Astrocyte (in vitro differentiated cells and primary cell): ENCODE measurements at regions not wholly inside any gene's neighbourhood (a gene's known extent, or its start where the extent isn't known, plus 50 kb on each side); places are given as distances from the start of the nearest gene placed in this dataset.

Experiments
- DNase-seq: peaks from one replicate; pipeline ENCODE4 v3.0.0-alpha.2; 2010; ENCODE audit warnings: low read depth
- FAIRE-seq: peaks from 2 replicates; lab custom pipeline; 2011; peaks lifted over from hg19 to GRCh38; lab: Jason Lieb, UNC
- H2AFZ ChIP-seq: 2 replicates; pipeline ENCODE4 v1.6.0; 2012; ENCODE audit warnings: low read depth, low read length, inconsistent platforms
- H3K27ac ChIP-seq: 2 replicates; pipeline ENCODE4 v1.5.1; 2011; ENCODE audit warnings: low read depth, low read length, inconsistent platforms
- H3K27me3 ChIP-seq: 2 replicates; pipeline ENCODE4 v1.6.0; 2011; ENCODE audit warnings: low read length, inconsistent platforms; ENCODE audit not compliant: insufficient read depth
- H3K36me3 ChIP-seq: 2 replicates; pipeline ENCODE4 v1.5.1; 2011; ENCODE audit warnings: low read length, inconsistent platforms; ENCODE audit not compliant: insufficient read depth
- H3K4me1 ChIP-seq: 2 replicates; pipeline ENCODE4 v1.5.1; 2011; ENCODE audit warnings: low read length, inconsistent platforms; ENCODE audit not compliant: insufficient read depth
- H3K4me2 ChIP-seq: 2 replicates; pipeline ENCODE4 v1.6.0; 2012; ENCODE audit warnings: low read length, inconsistent platforms
- H3K4me3 ChIP-seq: 2 replicates; pipeline ENCODE4 v1.5.1; 2011; ENCODE audit warnings: low read depth, mild to moderate bottlenecking, low read length, inconsistent platforms; ENCODE audit not compliant: insufficient read depth
- H3K79me2 ChIP-seq: 2 replicates; pipeline ENCODE4 v1.6.0; 2012; ENCODE audit warnings: mild to moderate bottlenecking, low read length, inconsistent platforms; ENCODE audit not compliant: insufficient read depth
- H3K9ac ChIP-seq: 2 replicates; pipeline ENCODE4 v1.6.0; 2012; ENCODE audit warnings: mild to moderate bottlenecking, low read length, inconsistent platforms
- H3K9me3 ChIP-seq: 2 replicates; pipeline ENCODE4 v1.5.1; 2012; ENCODE audit warnings: low read depth, mild to moderate bottlenecking, low read length, inconsistent platforms; ENCODE audit not compliant: insufficient read depth
- H4K20me1 ChIP-seq: 2 replicates; pipeline ENCODE4 v1.6.0; 2012; ENCODE audit warnings: low read length, inconsistent platforms; ENCODE audit not compliant: insufficient read depth
- H3K27ac Mint-ChIP-seq: one replicate; pipeline ENCODE4 v1.8.0; 2021; ENCODE audit warnings: mild to moderate bottlenecking, mixed read lengths; ENCODE audit not compliant: unreplicated experiment
- H3K27me3 Mint-ChIP-seq: one replicate; pipeline ENCODE4 v1.8.0; 2021; ENCODE audit warnings: low read depth, mixed read lengths; ENCODE audit not compliant: unreplicated experiment
- H3K36me3 Mint-ChIP-seq: one replicate; pipeline ENCODE4 v1.8.0; 2021; ENCODE audit warnings: low read depth, mixed read lengths; ENCODE audit not compliant: unreplicated experiment
- H3K4me1 Mint-ChIP-seq: one replicate; pipeline ENCODE4 v1.8.0; 2021; ENCODE audit warnings: low read depth, mixed read lengths; ENCODE audit not compliant: unreplicated experiment
- H3K4me3 Mint-ChIP-seq: one replicate; pipeline ENCODE4 v1.8.0; 2021; ENCODE audit warnings: mild to moderate bottlenecking, moderate library complexity, mixed read lengths; ENCODE audit not compliant: unreplicated experiment
- H3K9me3 Mint-ChIP-seq: one replicate; pipeline ENCODE4 v1.8.0; 2021; ENCODE audit warnings: mild to moderate bottlenecking, mixed read lengths; ENCODE audit not compliant: unreplicated experiment
- EZH2 ChIP-seq: IDR thresholded peaks from 2 replicates; pipeline ENCODE4 v1.6.1; 2012; ENCODE audit warnings: mild to moderate bottlenecking, low read length, inconsistent platforms; ENCODE audit not compliant: insufficient read depth
- TF ChIP-seq, protein P1 (sequence below): IDR thresholded peaks from 2 replicates; pipeline ENCODE4 v1.5.1; 2011; ENCODE audit warnings: low read depth, mild to moderate bottlenecking, inconsistent platforms, low read length, moderate library complexity; ENCODE audit not compliant: insufficient read depth

DNA sequence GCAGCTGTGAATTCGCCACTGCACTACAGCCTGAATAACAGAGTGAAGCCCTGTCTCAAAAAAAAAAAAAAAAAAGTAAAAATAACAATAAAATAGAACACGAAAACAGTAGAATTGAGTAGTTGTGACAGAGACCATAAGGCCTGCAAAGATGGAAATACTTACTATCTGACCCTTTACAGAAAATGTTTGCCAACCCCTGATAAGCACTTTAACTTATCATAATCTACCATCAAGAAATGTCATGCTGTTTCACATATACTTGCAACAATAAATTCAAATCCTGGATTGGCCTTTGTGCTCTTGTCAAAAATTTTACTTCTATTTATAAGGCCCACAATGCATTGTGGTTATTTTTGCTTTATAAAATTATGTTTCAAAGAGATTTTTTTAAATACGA lies 75.5 kb downstream of the ING2 start:
- Mint-ChIP-seq H3K4me1 (peaks cover 7% of the 10 kb centered on the region), H3K27me3 (no peaks in the 10 kb centered on the region), H3K27ac (no peak overlapping the region), H3K4me3 (no peak overlapping the region), H3K36me3 (no peaks in the 10 kb centered on the region), H3K9me3 (no peaks in the 10 kb centered on the region)
- H3K27me3 ChIP-seq: no peaks in the 10 kb centered on the region
- no peaks in the 10 kb centered on the region for H4K20me1 ChIP-seq
- H3K4me2 ChIP-seq: no peak overlapping the region
- H2AFZ ChIP-seq: no peak overlapping the region
- H3K4me3 ChIP-seq: no peak overlapping the region
- no peak overlapping the region for H3K27ac ChIP-seq
- DNase-seq (no peak), FAIRE-seq (no peak)
- no peaks in the 10 kb centered on the region for H3K9me3 ChIP-seq
- no peaks in the 10 kb centered on the region for H3K4me1 ChIP-seq
- no peak overlapping the region for H3K9ac ChIP-seq
- no peaks in the 10 kb centered on the region for H3K36me3 ChIP-seq
- TF ChIP-seq, protein P1, sequence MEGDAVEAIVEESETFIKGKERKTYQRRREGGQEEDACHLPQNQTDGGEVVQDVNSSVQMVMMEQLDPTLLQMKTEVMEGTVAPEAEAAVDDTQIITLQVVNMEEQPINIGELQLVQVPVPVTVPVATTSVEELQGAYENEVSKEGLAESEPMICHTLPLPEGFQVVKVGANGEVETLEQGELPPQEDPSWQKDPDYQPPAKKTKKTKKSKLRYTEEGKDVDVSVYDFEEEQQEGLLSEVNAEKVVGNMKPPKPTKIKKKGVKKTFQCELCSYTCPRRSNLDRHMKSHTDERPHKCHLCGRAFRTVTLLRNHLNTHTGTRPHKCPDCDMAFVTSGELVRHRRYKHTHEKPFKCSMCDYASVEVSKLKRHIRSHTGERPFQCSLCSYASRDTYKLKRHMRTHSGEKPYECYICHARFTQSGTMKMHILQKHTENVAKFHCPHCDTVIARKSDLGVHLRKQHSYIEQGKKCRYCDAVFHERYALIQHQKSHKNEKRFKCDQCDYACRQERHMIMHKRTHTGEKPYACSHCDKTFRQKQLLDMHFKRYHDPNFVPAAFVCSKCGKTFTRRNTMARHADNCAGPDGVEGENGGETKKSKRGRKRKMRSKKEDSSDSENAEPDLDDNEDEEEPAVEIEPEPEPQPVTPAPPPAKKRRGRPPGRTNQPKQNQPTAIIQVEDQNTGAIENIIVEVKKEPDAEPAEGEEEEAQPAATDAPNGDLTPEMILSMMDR: no peak
- no peak for TF ChIP-seq EZH2
- no peaks in the 10 kb centered on the region for H3K79me2 ChIP-seq

DNA sequence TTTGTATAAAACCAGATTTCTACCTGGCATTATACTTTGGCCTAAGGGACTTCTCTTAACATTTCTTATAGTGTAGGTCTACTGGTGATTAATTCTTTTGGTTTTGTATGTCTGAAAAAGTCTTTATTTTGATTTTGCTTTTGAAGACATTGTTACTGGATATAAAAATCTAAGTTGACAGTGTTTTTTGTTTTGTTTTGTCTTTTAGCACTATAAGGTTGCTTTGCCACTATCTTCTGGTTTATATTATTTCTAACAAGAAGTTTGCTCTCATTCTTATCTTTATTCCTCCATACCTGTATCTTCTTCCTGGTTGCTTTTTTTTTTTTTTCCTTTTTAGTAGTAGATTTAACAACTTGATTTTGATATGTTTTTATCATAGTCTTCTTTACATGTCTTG lies 76.0 kb downstream of the ING2 start:
- Histone ChIP-seq H3K27ac (no peak overlapping the region), H3K4me1 (no peaks in the 10 kb centered on the region), H2AFZ (no peak overlapping the region), H3K4me3 (no peak overlapping the region), H3K79me2 (no peaks in the 10 kb centered on the region), H3K36me3 (no peaks in the 10 kb centered on the region), H3K27me3 (no peaks in the 10 kb centered on the region), H3K9me3 (no peaks in the 10 kb centered on the region), H3K9ac (no peak overlapping the region), H3K4me2 (no peak overlapping the region), H4K20me1 (no peaks in the 10 kb centered on the region)
- H3K27me3 Mint-ChIP-seq: no peaks in the 10 kb centered on the region
- no peak overlapping the region for H3K27ac Mint-ChIP-seq
- no peaks in the 10 kb centered on the region for H3K36me3 Mint-ChIP-seq
- no peak for FAIRE-seq
- H3K4me3 Mint-ChIP-seq: no peak overlapping the region
- DNase-seq: no peak
- TF ChIP-seq EZH2: no peak
- TF ChIP-seq, protein P1: no peak
- no peaks in the 10 kb centered on the region for H3K9me3 Mint-ChIP-seq
- peaks cover 7% of the 10 kb centered on the region for H3K4me1 Mint-ChIP-seq

DNA sequence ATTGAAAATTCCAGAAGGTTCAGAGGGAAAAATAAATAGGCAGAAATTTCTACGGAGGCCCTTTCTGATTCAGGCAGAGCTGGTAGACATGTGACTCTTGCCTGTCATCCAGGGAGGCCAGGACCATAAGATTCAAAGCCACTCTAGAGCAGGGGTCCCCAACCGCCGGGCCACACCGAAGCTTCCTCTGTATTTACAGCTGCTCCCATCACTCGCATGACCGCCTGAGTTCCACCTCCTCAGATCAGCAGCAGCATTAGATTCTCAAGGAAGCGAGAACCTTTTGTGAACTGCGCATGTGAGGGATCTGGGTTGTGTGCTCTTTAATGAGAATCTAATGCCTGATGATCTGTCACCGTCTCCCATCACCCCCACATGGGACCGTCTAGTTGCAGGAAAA lies 72.2 kb downstream of the RWDD4 start:
- no peak overlapping the region for H3K4me2 ChIP-seq
- H3K27ac ChIP-seq: no peak overlapping the region
- H3K36me3 ChIP-seq: no peaks in the 10 kb centered on the region
- FAIRE-seq (no peak), DNase-seq (no peak)
- no peak for TF ChIP-seq EZH2
- TF ChIP-seq, protein P1: no peak
- Mint-ChIP-seq H3K27ac (no peak overlapping the region), H3K9me3 (no peaks in the 10 kb centered on the region), H3K36me3 (no peaks in the 10 kb centered on the region), H3K27me3 (no peaks in the 10 kb centered on the region), H3K4me3 (no peak overlapping the region), H3K4me1 (peaks cover 3% of the 10 kb centered on the region)
- H2AFZ ChIP-seq: no peak overlapping the region
- H3K4me1 ChIP-seq: no peaks in the 10 kb centered on the region
- no peak overlapping the region for H3K9ac ChIP-seq
- no peaks in the 10 kb centered on the region for H4K20me1 ChIP-seq
- H3K9me3 ChIP-seq: no peaks in the 10 kb centered on the region
- H3K27me3 ChIP-seq: no peaks in the 10 kb centered on the region
- no peak overlapping the region for H3K4me3 ChIP-seq
- no peaks in the 10 kb centered on the region for H3K79me2 ChIP-seq
